ENCODE measurements at regions not wholly inside any gene's neighbourhood (a gene's known extent, or its start where the extent isn't known, plus 50 kb on each side); places are given as distances from the start of the nearest gene placed in this dataset.

GRCh38 chr9:109682227-109682626 is 97.8 kb upstream of the PALM2AKAP2 start:
- no peak for DNase-seq

- no peak for DNase-seq
Measured at GRCh38 chr9:109683521-109683920, 96.5 kb upstream of the PALM2AKAP2 start.

DNA sequence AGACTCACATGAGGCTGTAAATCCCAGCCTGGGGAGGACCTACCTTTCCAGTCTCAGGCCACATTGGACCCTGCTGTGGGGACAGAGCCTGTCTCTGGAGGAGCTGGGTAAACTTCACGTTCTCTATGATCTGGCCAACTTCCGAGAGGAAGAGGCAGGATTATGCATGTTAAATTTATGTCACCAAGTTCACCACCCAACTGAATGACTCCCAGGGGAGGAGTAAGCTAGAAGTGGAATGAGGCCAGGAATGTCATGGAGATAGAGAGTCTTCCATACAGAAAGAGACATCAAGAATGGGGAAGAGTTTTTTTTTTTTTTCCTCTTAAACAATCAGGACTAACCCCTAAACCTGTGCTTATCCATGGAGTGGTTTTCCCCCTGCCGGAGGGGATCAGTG is 90.3 kb upstream of the PALM2AKAP2 start:
- no peak for DNase-seq

DNA sequence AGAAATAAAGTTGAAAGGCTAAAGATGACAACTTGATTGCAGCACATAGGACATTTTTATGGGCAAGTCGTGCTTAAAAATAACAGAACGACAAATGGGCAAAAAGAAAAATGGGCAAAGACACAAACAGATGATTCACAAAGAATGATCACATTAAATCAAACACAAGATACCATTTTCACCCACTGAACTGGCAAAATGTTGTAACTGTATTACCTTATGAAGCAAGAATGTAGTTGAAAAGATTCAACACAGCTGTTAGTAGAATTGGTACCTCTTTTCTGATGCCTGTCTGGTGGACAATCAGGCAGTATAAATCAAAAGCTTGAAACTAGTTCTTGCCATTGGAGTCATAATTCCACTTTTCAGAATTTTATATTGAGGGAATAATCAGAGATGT is 81.0 kb upstream of the PALM2AKAP2 start:
- no peak for DNase-seq

- no peak for DNase-seq
Measured at GRCh38 chr9:109704546-109704945, 75.5 kb upstream of the PALM2AKAP2 start.

DNA sequence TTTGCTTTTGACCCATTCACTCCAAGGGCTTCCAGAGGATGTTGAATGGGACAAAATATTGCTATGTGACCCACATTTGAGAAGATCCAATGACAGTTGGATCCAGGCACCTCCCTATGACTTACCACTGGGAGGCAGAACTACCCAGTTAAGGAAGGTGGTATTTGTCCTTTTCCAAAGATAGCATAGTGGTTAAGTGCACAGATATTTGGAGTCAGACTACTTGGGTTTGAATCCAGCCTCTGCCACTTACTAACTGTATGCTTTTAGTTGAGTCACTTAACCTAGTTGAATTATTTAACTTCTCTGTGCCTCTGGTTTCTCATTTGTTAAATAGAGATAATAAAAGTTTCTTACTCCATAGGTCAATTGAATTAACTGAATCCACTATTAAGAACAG is 74.5 kb upstream of the PALM2AKAP2 start:
- no peak for DNase-seq

DNA sequence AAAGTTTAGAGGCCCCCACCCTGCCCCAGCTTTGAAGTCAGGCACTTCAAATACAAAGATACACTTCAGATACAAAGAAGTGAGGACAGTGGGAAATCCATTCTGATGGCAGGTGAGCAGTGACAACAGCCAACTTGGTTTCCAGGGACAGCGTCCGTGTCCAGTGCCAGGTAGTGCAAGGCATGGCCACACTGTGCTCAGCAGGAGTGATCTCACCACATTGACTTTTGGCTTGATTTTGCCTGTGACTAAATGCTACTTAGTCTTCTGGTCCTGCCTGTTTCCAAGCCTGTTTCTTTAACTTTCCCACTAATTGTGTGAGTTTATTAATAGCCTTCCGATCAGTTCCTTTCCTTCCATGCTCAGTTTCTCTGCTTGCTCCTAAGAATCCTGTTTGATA is 72.6 kb upstream of the PALM2AKAP2 start:
- no peak for DNase-seq

DNA sequence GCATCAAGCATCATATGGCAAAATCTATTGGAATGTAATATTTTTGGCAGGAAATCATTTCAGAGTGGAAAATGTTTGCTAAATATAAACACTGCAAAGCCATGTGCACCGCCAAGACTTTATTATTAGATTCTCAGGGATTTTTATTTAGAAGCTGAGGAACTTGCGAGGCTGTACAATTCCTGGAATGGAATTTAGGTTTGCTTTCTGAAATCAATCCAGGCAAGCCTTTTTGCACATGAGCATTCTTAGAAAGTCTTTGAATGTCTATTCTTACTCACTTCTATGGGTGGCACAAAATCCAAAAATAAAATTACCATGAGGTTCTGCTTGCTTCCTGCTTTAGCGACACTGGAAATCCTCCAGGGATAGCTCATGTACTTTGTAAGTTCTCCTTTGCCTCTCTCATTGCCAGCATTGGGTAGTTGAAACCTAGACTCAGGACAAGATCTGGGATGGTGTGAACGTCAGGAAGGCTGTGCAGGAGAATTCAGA is 71.5 kb upstream of the PALM2AKAP2 start:
- DNase-seq, result no peak

GRCh38 chr9:109709866-109710265 is 70.1 kb upstream of the PALM2AKAP2 start:
- DNase-seq, result no peak

DNA sequence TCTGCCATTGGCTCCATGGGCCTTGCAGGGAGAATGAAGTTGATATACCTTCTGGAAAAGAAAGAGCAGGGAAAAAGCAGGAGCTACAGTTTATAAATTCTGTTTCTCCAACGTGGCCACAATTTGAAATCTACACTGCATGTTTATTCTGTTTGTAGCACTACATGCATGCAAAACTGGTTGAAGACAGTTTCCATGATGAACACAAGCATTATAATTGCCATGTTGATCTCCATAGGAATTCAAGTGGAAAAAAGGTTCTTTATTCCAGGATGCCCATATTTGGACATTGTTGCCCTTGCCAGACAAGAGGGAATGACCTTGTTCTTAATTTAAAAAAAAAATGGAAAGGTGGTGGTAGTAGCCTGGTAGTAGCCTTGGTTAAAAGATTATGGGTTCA is 69.2 kb upstream of the PALM2AKAP2 start:
- DNase-seq, result no peak

- no peak for DNase-seq
Measured at GRCh38 chr9:109715344-109715743, 64.7 kb upstream of the PALM2AKAP2 start.

- no peak for DNase-seq
Measured at GRCh38 chr9:109716631-109717030, 63.4 kb upstream of the PALM2AKAP2 start.

- no peak for DNase-seq
Measured at GRCh38 chr9:109717342-109717741, 62.7 kb upstream of the PALM2AKAP2 start.

GRCh38 chr9:109718861-109719260 is 61.1 kb upstream of the PALM2AKAP2 start:
- no peak for DNase-seq

- no peak for DNase-seq
Measured at GRCh38 chr9:109721001-109721400, 59.0 kb upstream of the PALM2AKAP2 start.

DNA sequence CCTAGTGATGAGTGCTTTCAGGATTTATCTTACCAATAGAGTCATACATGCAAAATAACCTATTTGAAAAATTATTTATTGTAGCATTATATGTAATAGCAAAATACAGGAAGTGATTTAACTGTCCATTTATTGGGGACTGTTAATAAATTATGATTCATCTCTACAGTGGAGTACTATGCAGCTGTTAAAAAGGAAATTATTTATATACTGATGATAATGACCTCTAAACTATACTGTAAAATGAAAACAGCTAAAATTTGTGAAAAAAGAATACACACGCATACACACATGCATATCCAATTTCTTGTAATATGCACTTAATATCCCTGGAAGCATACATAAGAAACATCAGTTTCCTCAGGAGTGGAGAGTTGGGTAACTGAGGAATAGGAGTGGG is 58.0 kb upstream of the PALM2AKAP2 start:
- no peak for DNase-seq

DNA sequence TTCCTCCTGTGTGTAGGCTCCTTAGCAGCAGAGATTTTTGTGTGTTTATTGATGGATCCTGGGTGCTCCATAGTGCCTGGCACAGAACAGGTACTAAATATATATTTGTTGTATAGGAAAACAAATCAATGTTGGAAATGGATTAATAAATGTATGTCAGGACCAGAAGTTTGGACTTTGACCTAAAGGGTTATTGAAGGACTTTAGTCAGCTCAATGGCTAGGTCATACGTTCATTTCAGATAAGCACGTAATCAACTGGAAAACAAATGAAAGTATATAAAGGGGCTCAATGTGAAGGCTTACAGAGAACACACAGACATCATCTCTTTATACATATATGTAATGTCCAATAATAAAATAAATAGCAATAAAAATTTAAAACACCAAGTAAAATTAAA is 56.2 kb upstream of the PALM2AKAP2 start:
- DNase-seq, result no peak

DNA sequence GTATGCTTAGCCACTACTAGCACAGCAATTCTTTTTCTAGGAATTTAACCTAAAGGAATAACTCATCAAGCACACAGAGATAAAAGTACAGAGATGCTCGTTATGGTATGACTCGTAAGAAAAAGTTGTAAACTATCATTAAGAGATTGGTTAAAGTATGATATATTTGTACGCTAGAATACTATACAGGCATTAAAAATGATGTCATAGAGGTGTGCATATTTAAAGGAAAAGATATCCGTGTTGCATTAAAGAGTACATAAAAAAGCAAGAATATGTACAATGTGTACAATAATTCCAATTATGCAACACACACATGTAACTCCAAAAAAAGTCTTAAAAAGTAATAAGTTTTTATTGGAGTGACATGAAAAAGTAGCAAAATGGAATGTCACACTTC is 54.5 kb upstream of the PALM2AKAP2 start:
- no peak for DNase-seq

DNA sequence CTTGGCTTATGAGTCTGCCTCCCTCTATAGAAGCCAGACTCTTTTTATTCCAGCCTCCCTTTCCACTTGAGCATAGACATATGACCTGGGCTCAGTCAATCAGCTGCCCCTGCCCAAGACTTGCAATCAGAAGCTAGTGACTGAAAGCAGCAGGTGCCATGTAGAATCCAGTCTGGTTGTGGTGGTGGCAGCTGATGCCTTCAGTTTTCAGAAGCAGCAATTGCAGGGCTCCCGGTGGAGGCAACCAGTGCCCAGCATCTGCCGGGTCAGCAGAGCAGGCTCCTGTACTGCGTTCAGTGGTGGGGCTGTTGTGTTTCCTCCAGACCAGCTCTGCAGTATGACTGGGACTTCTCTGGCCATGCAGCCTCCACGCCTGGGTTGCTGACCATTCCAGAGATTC is 53.9 kb upstream of the PALM2AKAP2 start:
- DNase-seq, result no peak

DNA sequence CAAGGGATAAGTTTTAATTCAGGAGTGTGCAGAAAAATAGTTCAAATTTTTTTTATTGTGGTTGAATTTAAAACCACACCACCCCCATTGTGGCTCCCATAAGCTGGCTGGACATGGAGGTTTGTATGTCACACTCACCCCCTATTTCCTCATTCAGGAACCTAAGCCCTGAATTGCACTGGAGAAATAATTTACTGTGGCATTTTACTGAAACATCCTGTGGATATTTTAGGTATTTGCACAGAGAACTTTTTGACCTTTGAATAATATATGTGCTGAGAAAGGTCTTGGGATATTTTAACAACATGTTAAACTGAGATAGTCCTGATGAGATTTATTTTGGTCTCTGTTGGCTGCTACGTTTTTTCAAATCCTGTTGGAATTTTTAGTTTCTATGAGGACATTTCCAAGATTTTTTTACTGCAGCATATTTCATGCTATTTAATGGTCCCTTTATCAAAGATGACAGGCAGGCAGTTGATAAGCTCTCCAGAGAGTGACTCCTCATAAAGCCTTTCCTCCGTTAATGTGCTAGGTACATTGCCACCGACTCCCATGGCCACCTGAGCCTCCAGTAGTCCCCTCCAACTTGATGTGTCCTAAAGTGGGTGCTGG is 51.2 kb upstream of the PALM2AKAP2 start:
- no peak for DNase-seq

GRCh38 chr9:109729513-109729912 is 50.5 kb upstream of the PALM2AKAP2 start:
- no peak for DNase-seq

Measured in NCI-H1930 (cell line).